Peyer's patch (tissue), 4 donors: ENCODE measurements at regions not wholly inside any gene's neighbourhood (a gene's known extent, or its start where the extent isn't known, plus 50 kb on each side); places are given as distances from the start of the nearest gene placed in this dataset.

Experiments
- CTCF ChIP-seq, 6 experiments: fragments of 450-650 bp in 4 of 6; fragments of 200-600 bp in 2 of 6; sonication (generic) in 1 of 6; IDR thresholded peaks; one replicate each; pipeline ENCODE4 v1.5.1; 2017 to 2019; ENCODE audit warnings: antibody characterized with exemption in 6 of 6, mild to moderate bottlenecking in 3 of 6, moderate library complexity in 1 of 6
- POLR2A ChIP-seq, 2 donors: fragments of 450-650 bp; IDR thresholded peaks; one replicate each; pipeline ENCODE4 v1.5.1; 2017; ENCODE audit warnings: antibody characterized with exemption in 2 of 2, mild to moderate bottlenecking in 2 of 2, moderate library complexity in 2 of 2

- TF ChIP-seq CTCF (IDR thresholded peaks at IDR 0.05) = peak in 4 of 6 experiments; percentile 64 to 69 (median 68)
- no peak for TF ChIP-seq POLR2A (IDR thresholded peaks at IDR 0.05)
Measured at GRCh38 chr5:138641547-138642298, 66.5 kb upstream of the HSPA9 start.
